ENCODE measurements at regions not wholly inside any gene's neighbourhood (a gene's known extent, or its start where the extent isn't known, plus 50 kb on each side); places are given as distances from the start of the nearest gene placed in this dataset.

DNA sequence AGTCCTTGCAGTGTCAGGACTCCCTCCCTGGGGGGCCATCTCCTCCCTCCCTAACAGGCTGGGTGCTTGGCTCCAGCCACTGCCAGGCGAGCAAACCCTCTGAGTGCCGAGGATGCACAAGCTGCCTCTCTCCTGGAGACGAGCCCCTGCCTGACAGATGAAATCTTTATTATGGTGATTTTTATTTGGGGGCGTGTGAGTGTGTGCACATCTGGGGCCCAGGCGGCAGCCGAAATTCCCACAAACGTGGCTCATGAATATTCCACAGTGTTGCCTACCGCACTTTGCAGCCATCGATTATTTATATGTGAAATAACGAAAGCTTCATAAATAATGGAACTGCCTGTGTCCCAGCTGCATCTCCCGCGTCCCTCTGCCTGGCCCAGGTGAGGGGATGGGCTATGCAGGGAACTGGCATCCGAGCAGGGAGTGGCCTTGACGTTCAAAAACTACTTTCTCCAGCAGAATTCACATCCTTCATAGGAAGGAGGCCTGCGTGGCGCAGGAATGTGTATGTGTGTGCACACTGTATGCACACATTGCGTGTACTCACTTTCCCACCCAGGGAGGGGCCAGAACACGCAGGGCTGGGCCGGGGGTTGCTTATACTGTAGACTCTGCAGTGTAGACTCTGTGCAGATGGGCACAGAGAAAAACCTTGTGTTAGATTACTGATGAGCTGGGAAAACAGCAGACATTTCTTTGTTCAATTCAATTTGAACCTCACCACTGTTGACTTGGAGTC is 73.1 kb downstream of the UBIAD1 start:
- no peak for DNase-seq (ENCODE audit: low spot score)
- no peak overlapping the region for H3K4me3 Mint-ChIP-seq (ENCODE audit: unreplicated experiment)
- H3K4me1 Mint-ChIP-seq (ENCODE audit: low read depth): no peaks in the 10 kb centered on the region
- TF ChIP-seq, protein P1, sequence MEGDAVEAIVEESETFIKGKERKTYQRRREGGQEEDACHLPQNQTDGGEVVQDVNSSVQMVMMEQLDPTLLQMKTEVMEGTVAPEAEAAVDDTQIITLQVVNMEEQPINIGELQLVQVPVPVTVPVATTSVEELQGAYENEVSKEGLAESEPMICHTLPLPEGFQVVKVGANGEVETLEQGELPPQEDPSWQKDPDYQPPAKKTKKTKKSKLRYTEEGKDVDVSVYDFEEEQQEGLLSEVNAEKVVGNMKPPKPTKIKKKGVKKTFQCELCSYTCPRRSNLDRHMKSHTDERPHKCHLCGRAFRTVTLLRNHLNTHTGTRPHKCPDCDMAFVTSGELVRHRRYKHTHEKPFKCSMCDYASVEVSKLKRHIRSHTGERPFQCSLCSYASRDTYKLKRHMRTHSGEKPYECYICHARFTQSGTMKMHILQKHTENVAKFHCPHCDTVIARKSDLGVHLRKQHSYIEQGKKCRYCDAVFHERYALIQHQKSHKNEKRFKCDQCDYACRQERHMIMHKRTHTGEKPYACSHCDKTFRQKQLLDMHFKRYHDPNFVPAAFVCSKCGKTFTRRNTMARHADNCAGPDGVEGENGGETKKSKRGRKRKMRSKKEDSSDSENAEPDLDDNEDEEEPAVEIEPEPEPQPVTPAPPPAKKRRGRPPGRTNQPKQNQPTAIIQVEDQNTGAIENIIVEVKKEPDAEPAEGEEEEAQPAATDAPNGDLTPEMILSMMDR (IDR thresholded peaks at IDR 0.05): no peak
- H3K36me3 Mint-ChIP-seq (ENCODE audit: low read depth): no peaks in the 10 kb centered on the region
- H3K9me3 Mint-ChIP-seq (ENCODE audit: low read depth): peaks cover 21% of the 10 kb centered on the region
- peaks cover 52% of the 10 kb centered on the region for H3K27me3 Mint-ChIP-seq (ENCODE audit: low read depth)
- no peak overlapping the region for H3K27ac Mint-ChIP-seq (ENCODE audit: unreplicated experiment)

GRCh38 chr1:11350265-11350664 is 77.3 kb downstream of the UBIAD1 start:
- Mint-ChIP-seq H3K27ac (ENCODE audit: unreplicated experiment) (no peak overlapping the region), H3K4me1 (ENCODE audit: low read depth) (no peaks in the 10 kb centered on the region), H3K9me3 (ENCODE audit: low read depth) (peaks cover 31% of the 10 kb centered on the region), H3K4me3 (ENCODE audit: unreplicated experiment) (no peak overlapping the region), H3K36me3 (ENCODE audit: low read depth) (no peaks in the 10 kb centered on the region), H3K27me3 (ENCODE audit: low read depth) (peaks cover 41% of the 10 kb centered on the region)
- no peak for DNase-seq (ENCODE audit: low spot score)
- TF ChIP-seq, protein P1 (IDR thresholded peaks at IDR 0.05): no peak

DNA sequence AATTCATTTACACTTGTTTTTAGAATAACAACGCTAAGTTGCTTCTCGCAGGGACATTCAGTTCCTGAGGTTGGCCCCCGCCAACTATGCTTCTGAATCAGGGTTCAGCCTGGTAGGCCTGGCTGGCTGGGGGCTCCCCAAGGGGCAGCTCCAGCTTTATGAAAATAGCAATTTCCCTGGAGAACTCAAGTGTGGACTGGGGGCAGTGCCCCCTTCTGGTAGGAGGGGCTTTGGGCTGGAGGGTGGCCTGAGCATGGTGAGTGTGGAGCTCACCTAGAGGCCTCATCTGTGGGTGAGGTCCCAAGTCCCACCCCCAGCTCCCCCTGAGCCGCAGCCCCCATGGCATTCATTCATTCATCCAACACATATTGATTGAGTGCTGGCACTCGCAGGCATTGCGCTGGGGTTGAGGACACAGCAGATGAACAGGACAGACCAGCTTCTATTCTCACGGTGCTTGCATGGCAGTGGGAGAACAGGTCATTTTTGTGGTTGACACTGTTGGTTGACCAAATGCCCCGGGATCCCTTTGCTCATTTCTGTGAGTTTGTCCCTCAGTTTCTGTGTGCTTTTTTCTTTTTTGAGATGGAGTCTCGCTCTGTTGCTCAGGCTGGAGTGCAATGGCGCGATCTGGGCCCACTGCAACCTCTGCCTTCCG is 79.2 kb downstream of the UBIAD1 start:
- Mint-ChIP-seq H3K27ac (ENCODE audit: unreplicated experiment) (no peak overlapping the region), H3K4me3 (ENCODE audit: unreplicated experiment) (no peak overlapping the region), H3K36me3 (ENCODE audit: low read depth) (no peaks in the 10 kb centered on the region), H3K4me1 (ENCODE audit: low read depth) (no peaks in the 10 kb centered on the region), H3K27me3 (ENCODE audit: low read depth) (peaks cover 39% of the 10 kb centered on the region), H3K9me3 (ENCODE audit: low read depth) (peaks cover 31% of the 10 kb centered on the region)
- TF ChIP-seq, protein P1 (IDR thresholded peaks at IDR 0.05): peak; percentile 8
- no peak for DNase-seq (ENCODE audit: low spot score)

DNA sequence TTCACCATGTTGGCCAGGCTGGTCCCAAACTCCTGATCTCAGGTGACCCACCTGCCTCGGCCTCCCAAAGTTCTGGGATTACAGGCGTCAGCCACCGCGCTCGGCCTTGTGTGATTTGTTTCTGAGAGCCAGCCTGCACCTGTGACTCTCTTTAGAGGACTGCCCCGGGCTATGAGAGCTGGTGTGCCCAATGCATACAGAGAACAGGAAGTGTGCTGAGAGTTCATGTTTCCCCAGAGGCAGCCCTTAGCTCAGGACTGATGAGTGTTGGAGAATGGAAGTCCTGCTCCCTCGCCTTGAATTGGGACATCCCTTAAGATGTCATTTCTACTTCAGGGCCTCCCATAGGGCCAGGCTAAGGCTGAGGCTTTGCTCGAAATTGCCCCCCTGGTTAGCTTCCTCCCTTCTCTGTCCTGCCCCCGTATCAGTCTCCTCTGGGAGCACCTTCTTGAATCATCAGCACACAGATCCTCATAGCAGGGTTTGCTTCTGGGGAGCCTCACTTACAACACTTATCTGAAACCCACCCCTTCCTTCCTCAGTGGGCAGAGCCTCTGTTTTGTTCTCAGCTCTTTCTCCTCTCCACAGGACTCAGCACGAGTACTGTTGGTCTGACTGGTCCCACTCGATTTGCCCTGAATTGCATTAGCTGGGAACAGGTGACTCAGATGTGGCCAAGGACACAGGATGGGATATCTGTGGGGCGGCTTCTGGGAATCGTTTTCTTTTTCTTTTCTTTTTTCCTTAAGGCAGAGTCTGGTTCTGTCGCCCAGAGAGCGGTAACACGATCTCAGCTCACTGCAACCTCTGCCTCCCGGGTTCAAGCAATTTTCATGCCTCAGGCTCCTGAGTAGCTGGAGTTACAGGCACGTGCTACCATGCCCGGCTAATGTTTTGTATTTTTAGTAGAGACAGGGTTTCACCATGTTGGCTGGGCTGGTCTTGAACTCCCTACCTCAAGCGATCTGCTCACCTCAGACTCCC is 80.1 kb downstream of the UBIAD1 start:
- Mint-ChIP-seq H3K9me3 (ENCODE audit: low read depth) (peaks cover 31% of the 10 kb centered on the region), H3K4me1 (ENCODE audit: low read depth) (no peaks in the 10 kb centered on the region), H3K27ac (ENCODE audit: unreplicated experiment) (no peak overlapping the region), H3K4me3 (ENCODE audit: unreplicated experiment) (no peak overlapping the region), H3K27me3 (ENCODE audit: low read depth) (peaks cover 47% of the 10 kb centered on the region), H3K36me3 (ENCODE audit: low read depth) (no peaks in the 10 kb centered on the region)
- no peak for DNase-seq (ENCODE audit: low spot score)
- TF ChIP-seq, protein P1 (IDR thresholded peaks at IDR 0.05): no peak

Data from chondrocyte (in vitro differentiated cells).